ENCODE measurements at regions not wholly inside any gene's neighbourhood (a gene's known extent, or its start where the extent isn't known, plus 50 kb on each side); places are given as distances from the start of the nearest gene placed in this dataset.
A peak's percentile ranks its signal among the peaks of the same experiment; 100 is the strongest.

- Histone ChIP-seq H3K9me3 (ENCODE audit: low read length) (no peaks in the 10 kb centered on the region), H2AFZ (ENCODE audit: low read length) (no peak overlapping the region), H3K27ac (ENCODE audit: extremely low read length, insufficient read depth, low read length) (no peak overlapping the region), H3K4me2 (ENCODE audit: low read depth, low read length) (no peak overlapping the region), H3K27me3 (ENCODE audit: control insufficient read depth in 1 of 2, insufficient read depth in 2 of 2, low read length in 2 of 2) (peaks cover 1 to 13% of the 10 kb centered on the region in 2 experiments; a peak in 2 of 5 replicates), H3K36me3 (replicated peaks in 1 of 2; ENCODE audit: control insufficient read depth in 1 of 2, insufficient read depth in 2 of 2, low read length in 2 of 2) (no peaks in the 10 kb centered on the region), H3K9ac (ENCODE audit: insufficient read depth, low read depth, low read length) (no peak overlapping the region), H4K20me1 (ENCODE audit: insufficient read depth, low read length) (no peaks in the 10 kb centered on the region), H3K79me2 (ENCODE audit: insufficient read depth, low read length) (no peaks in the 10 kb centered on the region), H3K4me3 (replicated peaks in 1 of 3; ENCODE audit: insufficient read depth in 1 of 3, low read depth in 2 of 3, low read length in 3 of 3) (no peak overlapping the region), H3K4me1 (ENCODE audit: insufficient read depth, low read length) (no peaks in the 10 kb centered on the region)
- ChIA-PET POLR2A (no interaction called here), CTCF (ENCODE audit: low intra/inter-chr PET ratio, low total read pairs) (no interaction called here)
- intact Hi-C loops (cut with micrococcal nuclease; ENCODE audit: unreplicated experiment) (loop anchor here (5.0 to 10.0 kb wide), 2 partner anchors 131 to 419 kb away; no protein-coding TSS in a partner anchor), in situ Hi-C loops (cut with HindIII; ENCODE audit: extremely low pct_ligation_motif_present, low pct_unique_long_range_greater_than_20kb) (loop anchor here (10.0 kb wide), 2 partner anchors 341 to 901 kb away; no protein-coding TSS in a partner anchor)
- DNase-seq (ENCODE audit: low spot score) (no peak), FAIRE-seq (no peak), ATAC-seq (no peak)
- no TSS peak for BruUV-seq (replicated peaks)
- TF ChIP-seq RFX1 (IDR thresholded peaks at IDR 0.05) (peak; percentile 21; the same call in 1 of the 2 replicates), ZSCAN9 (CRISPR knock-in tag; IDR thresholded peaks at IDR 0.05; ENCODE audit: borderline replicate concordance) (no peak)
- 45% methylated on average over 4 of the region's 4 CpGs for WGBS (ENCODE audit: low lambda C conversion rate)
Measured at GRCh38 chr11:115676206-115676605, 172.0 kb upstream of the CADM1 start.

- intact Hi-C loops (cut with micrococcal nuclease; ENCODE audit: unreplicated experiment): loop anchor here (5.0 to 10.0 kb wide), 2 partner anchors 130 to 418 kb away; no protein-coding TSS in a partner anchor
- CTCF ChIA-PET (ENCODE audit: low intra/inter-chr PET ratio, low total read pairs): no interaction called here
- no peak for DNase-seq (ENCODE audit: low spot score)
- no peak for TF ChIP-seq ZNF274 (CRISPR knock-in tag; IDR thresholded peaks at IDR 0.05)
- TF ChIP-seq MIXL1 (CRISPR knock-in tag; IDR thresholded peaks at IDR 0.05): no peak
- no peak for TF ChIP-seq ELK4 (CRISPR knock-in tag; IDR thresholded peaks at IDR 0.05; ENCODE audit: borderline replicate concordance)
- TF ChIP-seq ZNF121 (CRISPR knock-in tag; IDR thresholded peaks at IDR 0.05): no peak
- no peak for TF ChIP-seq ADNP (CRISPR knock-in tag; IDR thresholded peaks at IDR 0.05)
- TF ChIP-seq USF2 (IDR thresholded peaks at IDR 0.05; ENCODE audit: low read depth, low read length): no peak
- TF ChIP-seq USF2 (CRISPR knock-in tag; IDR thresholded peaks at IDR 0.05; ENCODE audit: borderline replicate concordance): no peak
- no peak for TF ChIP-seq ATF5 (CRISPR knock-in tag; IDR thresholded peaks at IDR 0.05; ENCODE audit: low read depth)
- no peak for TF ChIP-seq ZHX1 (CRISPR knock-in tag; IDR thresholded peaks at IDR 0.05; ENCODE audit: low read depth)
Measured at GRCh38 chr11:115674937-115675544, 170.8 kb upstream of the CADM1 start.

More at GRCh38 chr11:115674937-115675544, 170.8 kb upstream of the CADM1 start:
- no peak overlapping the region for H3K9ac ChIP-seq (ENCODE audit: insufficient read depth, low read depth, low read length)
- POLR2A ChIA-PET: no interaction called here
- no peak overlapping the region for H3K27ac ChIP-seq (ENCODE audit: extremely low read length, insufficient read depth, low read length)
- in situ Hi-C loops (cut with HindIII; ENCODE audit: extremely low pct_ligation_motif_present, low pct_unique_long_range_greater_than_20kb): loop anchor here (10.0 kb wide), 2 partner anchors 340 to 900 kb away; no protein-coding TSS in a partner anchor
- H3K36me3 ChIP-seq (replicated peaks in 1 of 2; ENCODE audit: control insufficient read depth in 1 of 2, insufficient read depth in 2 of 2, low read length in 2 of 2): no peaks in the 10 kb centered on the region
- no peak overlapping the region for H3K4me3 ChIP-seq (replicated peaks in 1 of 3; ENCODE audit: insufficient read depth in 1 of 3, low read depth in 2 of 3, low read length in 3 of 3)
- no peak overlapping the region for H2AFZ ChIP-seq (ENCODE audit: low read length)
- H3K27me3 ChIP-seq (ENCODE audit: control insufficient read depth in 1 of 2, insufficient read depth in 2 of 2, low read length in 2 of 2): peaks cover 1 to 13% of the 10 kb centered on the region in 2 experiments; a peak in 2 of 5 replicates
- 71% methylated on average over 12 of the region's 14 CpGs for WGBS (ENCODE audit: low lambda C conversion rate)
- no peak overlapping the region for H3K4me2 ChIP-seq (ENCODE audit: low read depth, low read length)
- H3K79me2 ChIP-seq (ENCODE audit: insufficient read depth, low read length): no peaks in the 10 kb centered on the region
- BruUV-seq (replicated peaks): no TSS peak
- H3K4me1 ChIP-seq (ENCODE audit: insufficient read depth, low read length): no peaks in the 10 kb centered on the region
- FAIRE-seq: no peak
- no peaks in the 10 kb centered on the region for H3K9me3 ChIP-seq (ENCODE audit: low read length)
- no peaks in the 10 kb centered on the region for H4K20me1 ChIP-seq (ENCODE audit: insufficient read depth, low read length)
- ATAC-seq: no peak

All from HepG2 (cell line).